ENCODE measurements at regions not wholly inside any gene's neighbourhood (a gene's known extent, or its start where the extent isn't known, plus 50 kb on each side); places are given as distances from the start of the nearest gene placed in this dataset.

- Histone ChIP-seq H3K9ac (replicated peaks in 1 of 4; ENCODE audit: extremely low read depth in 1 of 4, low read depth in 3 of 4, low read length in 3 of 4) (no peak overlapping the region), H2BK120ac (replicated peaks; ENCODE audit: low read depth, low read length) (no peak overlapping the region), H4K20me1 (replicated peaks in 1 of 2; ENCODE audit: control insufficient read depth in 1 of 2, insufficient read depth in 2 of 2, low read length in 2 of 2) (peaks cover 0 to 2% of the 10 kb centered on the region in 2 experiments), H3K79me2 (ENCODE audit: control insufficient read depth in 1 of 2, insufficient read depth in 2 of 2, low read length in 2 of 2) (no peaks in the 10 kb centered on the region), H2BK12ac (ENCODE audit: low read depth, low read length) (no peak overlapping the region), H2BK20ac (ENCODE audit: low read length) (no peak overlapping the region), H3K27me3 (replicated peaks in 1 of 4; ENCODE audit: control insufficient read depth in 3 of 4, extremely low read depth in 1 of 4, insufficient read depth in 3 of 4, low read length in 3 of 4) (no peaks in the 10 kb centered on the region), H3K4ac (replicated peaks; ENCODE audit: insufficient read length, low read depth, low read length) (no peak overlapping the region), H3K9me3 (ENCODE audit: insufficient read depth in 2 of 2, low read depth in 1 of 2, low read length in 1 of 2) (no peaks in the 10 kb centered on the region), H3K23me2 (ENCODE audit: low read depth, low read length) (no peaks in the 10 kb centered on the region), H2AFZ (ENCODE audit: low read length) (no peak overlapping the region), H2BK15ac (ENCODE audit: low read length) (no peak overlapping the region), H3K14ac (ENCODE audit: insufficient read length) (no peak overlapping the region), H3K4me1 (replicated peaks in 1 of 4; ENCODE audit: control insufficient read depth in 3 of 4, insufficient read depth in 4 of 4, low read length in 3 of 4) (no peaks in the 10 kb centered on the region), H4K8ac (ENCODE audit: extremely low read depth, insufficient read depth, low read length) (no peak overlapping the region), H3K18ac (ENCODE audit: extremely low read depth, low read length) (peak overlapping the region; percentile 55; the same call in 1 of the 2 replicates), H3K4me2 (ENCODE audit: insufficient read depth in 1 of 2, low read depth in 2 of 2, low read length in 2 of 2) (peak overlapping the region in 1 of 2 experiments; percentile 45; a peak in 2 of 4 replicates), H3K27ac (ENCODE audit: low read depth, low read length) (no peak overlapping the region), H3K23ac (ENCODE audit: insufficient read length) (no peak overlapping the region), H3K36me3 (ENCODE audit: control insufficient read depth in 2 of 4, insufficient read depth in 4 of 4, low read length in 3 of 4) (no peaks in the 10 kb centered on the region), H4K91ac (replicated peaks; ENCODE audit: insufficient read length, low read length) (no peak overlapping the region), H3K4me3 (ENCODE audit: extremely low read depth in 1 of 4, insufficient read depth in 2 of 4, low read depth in 3 of 4, low read length in 4 of 4) (peak overlapping the region in 1 of 4 experiments; percentile 21; a peak in 1 of 8 replicates), H3K56ac (replicated peaks; ENCODE audit: insufficient read length, low read depth, low read length) (no peak overlapping the region), H3K79me1 (ENCODE audit: low read depth, low read length) (no peaks in the 10 kb centered on the region), H2AK5ac (ENCODE audit: low read depth, low read length) (no peak overlapping the region), H4K5ac (ENCODE audit: insufficient read length, low read depth, low read length) (no peak overlapping the region), H2BK5ac (ENCODE audit: low read depth, low read length) (no peak overlapping the region)
- 21% methylated on average over 19 of the region's 20 CpGs; no CpG with 5 or more reads in 1 of the 2 experiments for WGBS, 2 experiments (ENCODE audit: extremely low coverage in 1 of 2, insufficient coverage in 1 of 2, insufficient read length in 1 of 2, insufficient replicate concordance in 2 of 2, low coverage in 1 of 2, low lambda C conversion rate in 2 of 2, missing lambda C conversion rate in 1 of 2)
- ChIA-PET POLR2A (ENCODE audit: partially characterized antibody) (interaction anchor here (0.9 to 1.8 kb wide), 3 partner anchors 37 to 218 kb away, joined by 3 to 7 read pairs (median 4); no protein-coding TSS in a partner anchor), CTCF (ENCODE audit: partially characterized antibody) (interaction anchor here (0.8 to 3.8 kb wide), 30 partner anchors 9 to 293 kb away, joined by 3 to 32 read pairs (median 5); no protein-coding TSS in a partner anchor)
- peak; percentile 53 to 99 for DNase-seq (ENCODE audit: low read depth in 1 of 2, low spot score in 2 of 2)
- peak; percentile 52 for FAIRE-seq
- no peak for TF ChIP-seq CHD2 (IDR thresholded peaks at IDR 0.05; ENCODE audit: low read length)
- peak; percentile 4; the same call in 1 of the 2 replicates for TF ChIP-seq RFX5 (IDR thresholded peaks at IDR 0.05; ENCODE audit: borderline replicate concordance, low read depth, low read length)
- TF ChIP-seq SIN3A (conservative IDR thresholded peaks at IDR 0.05 in 1 of 2, IDR thresholded peaks at IDR 0.05 in 1 of 2; ENCODE audit: low read depth in 1 of 2, low read length in 2 of 2), result peak in 1 of 2 experiments; percentile 79; a peak in 2 of 4 replicates
- peak; percentile 53; the same call in 1 of the 2 replicates for TF ChIP-seq CREB1 (IDR thresholded peaks at IDR 0.05)
- TF ChIP-seq E2F6 (IDR thresholded peaks at IDR 0.05), result no peak
- TF ChIP-seq JUND (IDR thresholded peaks at IDR 0.05; ENCODE audit: low read length), result peak; percentile 56; the same call in 1 of the 2 replicates
- TF ChIP-seq POLR2AphosphoS5 (IDR thresholded peaks at IDR 0.05; ENCODE audit: low read depth, low read length), result no peak
- peak; percentile 86 to 90 for TF ChIP-seq RAD21 (IDR thresholded peaks at IDR 0.05 in 1 of 2, conservative IDR thresholded peaks at IDR 0.05 in 1 of 2; ENCODE audit: low read depth in 2 of 2, low read length in 2 of 2)
- peak; percentile 20; the same call in 1 of the 2 replicates for TF ChIP-seq YY1 (IDR thresholded peaks at IDR 0.05; ENCODE audit: low read depth, low read length)
These were observed 52.0 kb downstream of the RPP21 start for GRCh38 chr6:30396833-30397479.

Measured in H1 (cell line).